ENCODE measurements at regions not wholly inside any gene's neighbourhood (a gene's known extent, or its start where the extent isn't known, plus 50 kb on each side); places are given as distances from the start of the nearest gene placed in this dataset.
A peak's percentile ranks its signal among the peaks of the same experiment; 100 is the strongest.
"Not testable (repeated sequence)": the region's sequence is repeated elsewhere in the genome, so short reads cannot be mapped to it uniquely, and the experiment has no call there.

GRCh38 chr15:96969732-96970710, 639.5 kb downstream of the NR2F2 start:
- no peak for TF ChIP-seq CTCF (IDR thresholded peaks at IDR 0.05; ENCODE audit: low read length, missing control alignments)
- DNase-seq (ENCODE audit: low read depth): no peak
- no peak overlapping the region for H3K4me3 ChIP-seq (replicated peaks; ENCODE audit: low read depth, low read length)

- TF ChIP-seq CTCF (IDR thresholded peaks at IDR 0.05; ENCODE audit: low read length, missing control alignments): no peak
- H3K4me3 ChIP-seq (replicated peaks; ENCODE audit: low read depth, low read length): no peak overlapping the region
- DNase-seq (ENCODE audit: low read depth): no peak
Observed at GRCh38 chr15:96972201-96972600, 641.7 kb downstream of the NR2F2 start.

GRCh38 chr15:96974761-96975160, 644.3 kb downstream of the NR2F2 start:
- TF ChIP-seq CTCF (IDR thresholded peaks at IDR 0.05; ENCODE audit: low read length, missing control alignments): no peak
- no peak for DNase-seq (ENCODE audit: low read depth)
- H3K4me3 ChIP-seq (replicated peaks; ENCODE audit: low read depth, low read length): no peak overlapping the region

- no peak for DNase-seq (ENCODE audit: low read depth)
- H3K4me3 ChIP-seq (replicated peaks; ENCODE audit: low read depth, low read length): no peak overlapping the region
- no peak for TF ChIP-seq CTCF (IDR thresholded peaks at IDR 0.05; ENCODE audit: low read length, missing control alignments)
Observed at GRCh38 chr15:96977886-96978285, 647.4 kb downstream of the NR2F2 start.

GRCh38 chr15:96978937-96979473, 648.5 kb downstream of the NR2F2 start:
- TF ChIP-seq CTCF (IDR thresholded peaks at IDR 0.05; ENCODE audit: low read length, missing control alignments): no peak
- DNase-seq (ENCODE audit: low read depth): no peak

GRCh38 chr15:96984121-96984671, 653.7 kb downstream of the NR2F2 start:
- not testable (repeated sequence) for DNase-seq (ENCODE audit: low read depth)

More at GRCh38 chr15:96978937-96979473, 648.5 kb downstream of the NR2F2 start:
- H3K4me3 ChIP-seq (replicated peaks; ENCODE audit: low read depth, low read length): no peak overlapping the region

GRCh38 chr15:96992817-96993216, 662.3 kb downstream of the NR2F2 start:
- DNase-seq (ENCODE audit: low read depth): peak; percentile 24
- no peak overlapping the region for H3K4me3 ChIP-seq (replicated peaks; ENCODE audit: low read depth, low read length)
- no peak for TF ChIP-seq CTCF (IDR thresholded peaks at IDR 0.05; ENCODE audit: low read length, missing control alignments)

More at GRCh38 chr15:96984121-96984671, 653.7 kb downstream of the NR2F2 start:
- H3K4me3 ChIP-seq (replicated peaks; ENCODE audit: low read depth, low read length): not testable (repeated sequence)

Data from fibroblast of pulmonary artery (primary cell).